SU-DHL-6 (cell line): ENCODE measurements at regions not wholly inside any gene's neighbourhood (a gene's known extent, or its start where the extent isn't known, plus 50 kb on each side); places are given as distances from the start of the nearest gene placed in this dataset.
A peak's percentile ranks its signal among the peaks of the same experiment; 100 is the strongest.

ENCODE experiments used
- EZH2phosphoT487 ChIP-seq: fragments of 200-600 bp; sonication (generic), shearing (Covaris generic); conservative IDR thresholded peaks from 2 replicates; pipeline ENCODE4 v1.6.1; 2018; ENCODE audit warnings: mild to moderate bottlenecking, antibody characterized with exemption, low read length, moderate library complexity, mixed read lengths
- TF ChIP-seq, protein P1 (sequence below): fragments of 200-600 bp; sonication (generic); IDR thresholded peaks from one replicate; pipeline ENCODE4 v1.5.1; 2017; ENCODE audit warnings: antibody characterized with exemption, mild to moderate bottlenecking, low read length, moderate library complexity; ENCODE audit not compliant: insufficient read depth, poor library complexity, severe bottlenecking

DNA sequence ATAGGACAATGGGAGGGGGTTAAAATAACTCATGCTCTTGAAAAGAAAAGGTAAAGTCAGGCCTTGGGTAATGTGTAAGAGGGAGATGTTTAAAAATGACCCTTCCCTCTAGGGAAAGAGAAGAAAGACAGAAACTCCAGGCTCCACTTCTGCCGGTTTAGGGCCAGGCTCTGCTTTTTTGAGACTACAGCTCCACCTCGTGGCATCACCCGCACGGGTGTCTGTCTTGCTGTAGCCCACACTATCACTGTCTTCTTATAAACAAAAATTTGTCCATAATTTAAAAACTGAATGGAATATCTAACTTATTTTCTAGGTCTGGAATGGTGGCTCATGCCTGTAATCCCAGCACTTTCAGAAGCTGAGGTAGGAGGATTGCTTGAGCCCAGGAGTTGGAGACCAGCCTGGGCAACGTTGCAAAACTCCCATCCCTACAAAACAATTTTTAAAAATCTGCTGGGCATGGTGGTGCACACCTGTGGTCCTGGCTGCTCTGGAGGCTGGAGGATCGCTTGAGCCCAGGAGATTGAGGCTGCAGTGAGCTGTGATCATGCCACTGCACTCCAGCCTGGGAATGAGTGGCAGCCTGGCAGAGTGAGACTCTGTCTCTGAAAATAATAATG is 65.1 kb upstream of the GTF3A start:
- TF ChIP-seq, protein P1, sequence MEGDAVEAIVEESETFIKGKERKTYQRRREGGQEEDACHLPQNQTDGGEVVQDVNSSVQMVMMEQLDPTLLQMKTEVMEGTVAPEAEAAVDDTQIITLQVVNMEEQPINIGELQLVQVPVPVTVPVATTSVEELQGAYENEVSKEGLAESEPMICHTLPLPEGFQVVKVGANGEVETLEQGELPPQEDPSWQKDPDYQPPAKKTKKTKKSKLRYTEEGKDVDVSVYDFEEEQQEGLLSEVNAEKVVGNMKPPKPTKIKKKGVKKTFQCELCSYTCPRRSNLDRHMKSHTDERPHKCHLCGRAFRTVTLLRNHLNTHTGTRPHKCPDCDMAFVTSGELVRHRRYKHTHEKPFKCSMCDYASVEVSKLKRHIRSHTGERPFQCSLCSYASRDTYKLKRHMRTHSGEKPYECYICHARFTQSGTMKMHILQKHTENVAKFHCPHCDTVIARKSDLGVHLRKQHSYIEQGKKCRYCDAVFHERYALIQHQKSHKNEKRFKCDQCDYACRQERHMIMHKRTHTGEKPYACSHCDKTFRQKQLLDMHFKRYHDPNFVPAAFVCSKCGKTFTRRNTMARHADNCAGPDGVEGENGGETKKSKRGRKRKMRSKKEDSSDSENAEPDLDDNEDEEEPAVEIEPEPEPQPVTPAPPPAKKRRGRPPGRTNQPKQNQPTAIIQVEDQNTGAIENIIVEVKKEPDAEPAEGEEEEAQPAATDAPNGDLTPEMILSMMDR = peak; percentile 66
- TF ChIP-seq EZH2phosphoT487 = no peak
